OCI-LY1 (cell line): ENCODE measurements at regions not wholly inside any gene's neighbourhood (a gene's known extent, or its start where the extent isn't known, plus 50 kb on each side); places are given as distances from the start of the nearest gene placed in this dataset.

Experiments
- H2AFZ ChIP-seq: fragments of 200-600 bp; sonication (generic), shearing (Covaris generic); 2 replicates; pipeline ENCODE4 v1.6.0; 2014; ENCODE audit warnings: antibody characterized with exemption, mild to moderate bottlenecking, low read length
- H3F3A ChIP-seq: fragments of 200-600 bp; sonication (generic), shearing (Covaris generic); 2 replicates; pipeline ENCODE4 v1.6.0; 2014; ENCODE audit warnings: mild to moderate bottlenecking, antibody characterized with exemption, low read length, moderate library complexity; ENCODE audit not compliant: insufficient read depth
- H3K27ac ChIP-seq: fragments of 200-600 bp; sonication (generic); 2 replicates; pipeline ENCODE4 v1.5.1; 2014; ENCODE audit warnings: low read length, mixed run types, mild to moderate bottlenecking, low read depth; ENCODE audit not compliant: poor library complexity, severe bottlenecking
- H3K27me3 ChIP-seq: fragments of 200-600 bp; sonication (generic); 2 replicates; pipeline ENCODE4 v1.6.0; 2014; ENCODE audit warnings: antibody characterized with exemption, mild to moderate bottlenecking, low read length, moderate library complexity; ENCODE audit not compliant: insufficient read depth
- H3K36me3 ChIP-seq: fragments of 200-600 bp; sonication (generic); 2 replicates; pipeline ENCODE4 v1.6.1; 2014; ENCODE audit warnings: mild to moderate bottlenecking, antibody characterized with exemption, low read length, moderate library complexity, mixed read lengths; ENCODE audit not compliant: insufficient read depth
- H3K4me1 ChIP-seq: fragments of 200-600 bp; sonication (generic); 2 replicates; pipeline ENCODE4 v1.5.1; 2014; ENCODE audit warnings: mild to moderate bottlenecking, low read length, moderate library complexity; ENCODE audit not compliant: insufficient read depth, severe bottlenecking
- H3K4me2 ChIP-seq: fragments of 200-600 bp; sonication (generic), shearing (Covaris generic); 2 replicates; pipeline ENCODE4 v1.6.1; 2014; ENCODE audit warnings: low read length
- H3K4me3 ChIP-seq: fragments of 200-600 bp; sonication (generic); 2 replicates; pipeline ENCODE4 v1.5.1; 2014; ENCODE audit warnings: low read length, low read depth, mild to moderate bottlenecking, mixed read lengths; ENCODE audit not compliant: poor library complexity, severe bottlenecking
- H3K79me2 ChIP-seq: fragments of 200-600 bp; shearing (Covaris generic); 2 replicates; pipeline ENCODE4 v1.6.1; 2016; ENCODE audit warnings: mixed run types, low read length, mixed read lengths; ENCODE audit not compliant: insufficient read depth
- H3K9ac ChIP-seq: fragments of 200-600 bp; sonication (generic), shearing (Covaris generic); 2 replicates; pipeline ENCODE4 v1.6.1; 2014; ENCODE audit warnings: mild to moderate bottlenecking, low read length, mixed read lengths
- H3K9me2 ChIP-seq: fragments of 200-600 bp; sonication (generic), shearing (Covaris generic); 2 replicates; pipeline ENCODE4 v1.6.1; 2014; ENCODE audit warnings: low read depth, mild to moderate bottlenecking, low read length, mixed read lengths
- H3K9me3 ChIP-seq: fragments of 200-600 bp; shearing (Covaris generic); 2 replicates; pipeline ENCODE4 v1.6.1; 2014; ENCODE audit warnings: low read length, mixed read lengths
- H4K20me1 ChIP-seq: fragments of 200-600 bp; sonication (generic), shearing (Covaris generic); 2 replicates; pipeline ENCODE4 v1.6.0; 2016; ENCODE audit warnings: mild to moderate bottlenecking, low read length; ENCODE audit not compliant: insufficient read depth
- CTCF ChIP-seq: fragments of 200-600 bp; sonication (generic), shearing (Covaris generic); IDR thresholded peaks from 2 replicates; pipeline ENCODE4 v1.5.1; 2017; ENCODE audit warnings: mild to moderate bottlenecking, antibody characterized with exemption, low read length, moderate library complexity, mixed read lengths
- EZH2 ChIP-seq: fragments of 200-600 bp; sonication (generic), shearing (Covaris generic); IDR thresholded peaks from 2 replicates; pipeline ENCODE4 v1.8.0; 2017; ENCODE audit warnings: borderline replicate concordance, mixed run types, mild to moderate bottlenecking, antibody characterized with exemption, low read length, moderate library complexity, mixed read lengths

- Histone ChIP-seq H3F3A (no peaks in the 10 kb centered on the region), H3K79me2 (no peaks in the 10 kb centered on the region), H3K9me2 (no peaks in the 10 kb centered on the region), H3K4me1 (no peaks in the 10 kb centered on the region), H3K27me3 (no peaks in the 10 kb centered on the region), H4K20me1 (no peaks in the 10 kb centered on the region), H3K4me2 (no peak overlapping the region), H3K4me3 (no peak overlapping the region), H3K36me3 (no peaks in the 10 kb centered on the region), H3K27ac (no peak overlapping the region), H3K9me3 (no peaks in the 10 kb centered on the region), H2AFZ (no peak overlapping the region), H3K9ac (no peak overlapping the region)
- TF ChIP-seq EZH2 (no peak), CTCF (no peak)
These were observed 201.6 kb downstream of the RWDD3 start for GRCh38 chr1:95435611-95436010.

- Histone ChIP-seq H3K27me3 (no peaks in the 10 kb centered on the region), H2AFZ (no peak overlapping the region), H3K4me1 (no peaks in the 10 kb centered on the region), H3F3A (no peaks in the 10 kb centered on the region), H3K9ac (no peak overlapping the region), H4K20me1 (no peaks in the 10 kb centered on the region), H3K27ac (no peak overlapping the region), H3K36me3 (no peaks in the 10 kb centered on the region), H3K79me2 (no peaks in the 10 kb centered on the region), H3K9me3 (no peaks in the 10 kb centered on the region), H3K9me2 (no peaks in the 10 kb centered on the region), H3K4me2 (no peak overlapping the region), H3K4me3 (no peak overlapping the region)
- TF ChIP-seq CTCF (no peak), EZH2 (no peak)
These were observed 203.0 kb downstream of the RWDD3 start for GRCh38 chr1:95437011-95437410.

- H3K36me3 ChIP-seq, result no peaks in the 10 kb centered on the region
- H3K27me3 ChIP-seq, result no peaks in the 10 kb centered on the region
- no peaks in the 10 kb centered on the region for H3K9me2 ChIP-seq
- H3F3A ChIP-seq, result no peaks in the 10 kb centered on the region
- TF ChIP-seq CTCF (no peak), EZH2 (no peak)
- H3K4me2 ChIP-seq, result no peak overlapping the region
- H3K4me3 ChIP-seq, result no peak overlapping the region
- H3K27ac ChIP-seq, result no peak overlapping the region
- no peak overlapping the region for H3K9ac ChIP-seq
- H2AFZ ChIP-seq, result no peak overlapping the region
- no peaks in the 10 kb centered on the region for H3K9me3 ChIP-seq
- no peaks in the 10 kb centered on the region for H3K79me2 ChIP-seq
- H3K4me1 ChIP-seq, result no peaks in the 10 kb centered on the region
- no peaks in the 10 kb centered on the region for H4K20me1 ChIP-seq
These were observed 203.8 kb downstream of the RWDD3 start for GRCh38 chr1:95437781-95438180.
